H9 (cell line): ENCODE measurements at regions not wholly inside any gene's neighbourhood (a gene's known extent, or its start where the extent isn't known, plus 50 kb on each side); places are given as distances from the start of the nearest gene placed in this dataset.
"Not testable (repeated sequence)": the region's sequence is repeated elsewhere in the genome, so short reads cannot be mapped to it uniquely, and the experiment has no call there.

Source experiments
- DNase-seq: peaks from one replicate; pipeline ENCODE4 v3.0.0-alpha.2; 2017
- H2AFZ ChIP-seq: one replicate; pipeline ENCODE4 v1.6.1; 2013; ENCODE audit warnings: mild to moderate bottlenecking, low read length, control low read depth, moderate library complexity
- H2AK5ac ChIP-seq: 2 replicates; pipeline ENCODE4 v1.6.1; 2013; ENCODE audit warnings: low read length, control low read depth, mixed read lengths; ENCODE audit not compliant: insufficient read length
- H2BK120ac ChIP-seq: one replicate; pipeline ENCODE4 v1.6.1; 2013; ENCODE audit warnings: low read depth, mild to moderate bottlenecking, low read length, control low read depth, inconsistent platforms; ENCODE audit not compliant: poor library complexity, severe bottlenecking
- H2BK12ac ChIP-seq: 2 replicates; pipeline ENCODE4 v1.6.1; 2013; ENCODE audit warnings: low read length, control low read depth, mixed read lengths, low read depth; ENCODE audit not compliant: insufficient read length
- H2BK15ac ChIP-seq: 2 replicates; pipeline ENCODE4 v1.6.1; 2013; ENCODE audit warnings: low read depth, low read length, control low read depth
- H2BK20ac ChIP-seq: one replicate; pipeline ENCODE4 v1.6.1; 2013; ENCODE audit warnings: low read depth, mild to moderate bottlenecking, low read length, control low read depth, inconsistent platforms; ENCODE audit not compliant: poor library complexity, severe bottlenecking
- H2BK5ac ChIP-seq: 2 replicates; pipeline ENCODE4 v1.6.1; 2013; ENCODE audit warnings: low read length, control low read depth, mixed read lengths; ENCODE audit not compliant: insufficient read length
- H3K14ac ChIP-seq: 2 replicates; pipeline ENCODE4 v1.6.1; 2013; ENCODE audit warnings: low read length, control low read depth; ENCODE audit not compliant: insufficient read depth
- H3K18ac ChIP-seq: 2 replicates; pipeline ENCODE4 v1.6.1; 2013; ENCODE audit warnings: low read depth, mild to moderate bottlenecking, mixed read lengths, low read length, control low read depth; ENCODE audit not compliant: insufficient read length
- H3K23ac ChIP-seq: 2 replicates; pipeline ENCODE4 v1.6.1; 2013; ENCODE audit warnings: low read length, control low read depth, mixed read lengths, low read depth; ENCODE audit not compliant: insufficient read length
- H3K23me2 ChIP-seq: 2 replicates; pipeline ENCODE4 v1.6.1; 2013; ENCODE audit warnings: low read depth, mild to moderate bottlenecking, mixed read lengths, low read length, control low read depth; ENCODE audit not compliant: insufficient read length, poor library complexity, severe bottlenecking
- H3K27ac ChIP-seq: 2 replicates; pipeline ENCODE4 v1.5.1; 2013; ENCODE audit warnings: low read length, control low read depth, mixed read lengths, low read depth; ENCODE audit not compliant: insufficient read length
- H3K27me3 ChIP-seq: 2 replicates; pipeline ENCODE4 v1.6.1; 2013; ENCODE audit warnings: low read length, control low read depth, inconsistent platforms; ENCODE audit not compliant: insufficient read depth
- H3K4ac ChIP-seq: 2 replicates; pipeline ENCODE4 v1.6.1; 2013; ENCODE audit warnings: low read depth, mild to moderate bottlenecking, control low read depth, inconsistent platforms, low read length, moderate library complexity
- H3K4me1 ChIP-seq: 2 replicates; pipeline ENCODE4 v1.6.1; 2013; ENCODE audit warnings: low read length, control low read depth, inconsistent platforms; ENCODE audit not compliant: insufficient read depth
- H3K4me2 ChIP-seq: 2 replicates; pipeline ENCODE4 v1.6.1; 2013; ENCODE audit warnings: low read length, control low read depth, mixed read lengths; ENCODE audit not compliant: insufficient read length, insufficient read depth
- H3K56ac ChIP-seq: 2 replicates; pipeline ENCODE4 v1.6.1; 2013; ENCODE audit warnings: low read depth, mild to moderate bottlenecking, mixed read lengths, low read length, control low read depth; ENCODE audit not compliant: insufficient read length
- H3K79me1 ChIP-seq: 2 replicates; pipeline ENCODE4 v1.6.1; 2013; ENCODE audit warnings: low read depth, mild to moderate bottlenecking, moderate library complexity, low read length, control low read depth, inconsistent platforms; ENCODE audit not compliant: insufficient read depth, poor library complexity, severe bottlenecking
- H3K79me2 ChIP-seq: 2 replicates; pipeline ENCODE4 v1.6.1; 2013; ENCODE audit warnings: low read length, control low read depth, inconsistent platforms; ENCODE audit not compliant: insufficient read depth
- H3K9ac ChIP-seq: 2 replicates; pipeline ENCODE4 v1.6.1; 2013; ENCODE audit warnings: low read length, control low read depth, mixed read lengths; ENCODE audit not compliant: insufficient read length; ENCODE audit errors: extremely low read depth
- H3K9me3 ChIP-seq: one replicate; pipeline ENCODE4 v1.6.1; 2013; ENCODE audit warnings: low read depth, low read length, inconsistent platforms; ENCODE audit not compliant: control insufficient read depth
- H3T11ph ChIP-seq: one replicate; pipeline ENCODE4 v1.6.1; 2013; ENCODE audit warnings: mild to moderate bottlenecking, low read length, control low read depth, inconsistent platforms
- H4K20me1 ChIP-seq: one replicate; pipeline ENCODE4 v1.6.1; 2013; ENCODE audit not compliant: control insufficient read depth, insufficient read length, insufficient read depth
- H4K5ac ChIP-seq: 2 replicates; pipeline ENCODE4 v1.6.1; 2013; ENCODE audit warnings: low read depth, mild to moderate bottlenecking, mixed read lengths, low read length, control low read depth; ENCODE audit not compliant: insufficient read length
- H4K8ac ChIP-seq: replicated peaks from 2 replicates; pipeline ENCODE4 v1.6.1; 2013; ENCODE audit warnings: low read length, control low read depth, mixed read lengths, low read depth; ENCODE audit not compliant: insufficient read length
- H4K91ac ChIP-seq: 2 replicates; pipeline ENCODE4 v1.6.1; 2013; ENCODE audit warnings: low read depth, mild to moderate bottlenecking, moderate library complexity, mixed read lengths, low read length, control low read depth; ENCODE audit not compliant: insufficient read length
- H3K27ac Mint-ChIP-seq, 3 experiments: 2 replicates in 2 of 3; 3 replicates in 1 of 3; pipeline ENCODE4 v1.8.0; 2020 to 2021; ENCODE audit warnings: mixed read lengths in 3 of 3, mild to moderate bottlenecking in 1 of 3, moderate library complexity in 1 of 3
- H3K27me3 Mint-ChIP-seq: 2 replicates; pipeline ENCODE4 v1.8.0; 2021; ENCODE audit warnings: low read depth, mild to moderate bottlenecking, moderate library complexity, mixed read lengths
- H3K36me3 Mint-ChIP-seq, 3 experiments: 2 replicates in 2 of 3; 3 replicates in 1 of 3; pipeline ENCODE4 v1.8.0; 2020 to 2021; ENCODE audit warnings: low read depth in 3 of 3, mixed read lengths in 3 of 3; ENCODE audit not compliant: insufficient read depth in 1 of 3
- H3K4me1 Mint-ChIP-seq, 2 experiments: 2 replicates each; pipeline ENCODE4 v1.8.0; 2020; ENCODE audit warnings: mixed read lengths in 2 of 2
- H3K4me3 Mint-ChIP-seq, 2 experiments: 2 replicates in 1 of 2; 3 replicates in 1 of 2; pipeline ENCODE4 v1.8.0; 2020 to 2021; ENCODE audit warnings: mild to moderate bottlenecking in 2 of 2, mixed read lengths in 2 of 2, moderate library complexity in 1 of 2
- H3K9me3 Mint-ChIP-seq, 2 experiments: 2 replicates in 1 of 2; 3 replicates in 1 of 2; pipeline ENCODE4 v1.8.0; 2020; ENCODE audit warnings: mild to moderate bottlenecking in 2 of 2, mixed read lengths in 2 of 2, moderate library complexity in 1 of 2
- WGBS: extraction: QIAGEN DNeasy Blood & Tissue Kit; methylation state at CpG from one replicate; pipeline ENCODE4 v1.1.7; 2013; ENCODE audit warnings: missing lambda C conversion rate, low lambda C conversion rate, mixed read lengths; ENCODE audit not compliant: insufficient read length; ENCODE audit errors: extremely low coverage; 5-methylcytosine and 5-hydroxymethylcytosine counted together
- TF ChIP-seq, protein P1 (sequence below): fragments of 200-600 bp; sonication (generic); conservative IDR thresholded peaks from 3 replicates; pipeline ENCODE4 v1.8.0; 2021; ENCODE audit warnings: antibody characterized with exemption, mild to moderate bottlenecking

GRCh38 chr5:17415321-17415758, 82.7 kb upstream of the TAF11L2 start:
- Histone ChIP-seq H4K5ac (no peak overlapping the region), H2BK12ac (no peak overlapping the region), H4K91ac (no peak overlapping the region), H4K8ac (no peak overlapping the region), H2BK15ac (no peak overlapping the region), H2BK120ac (no peak overlapping the region), H2BK5ac (no peak overlapping the region), H3K79me2 (no peaks in the 10 kb centered on the region), H3K9me3 (no peaks in the 10 kb centered on the region), H3K14ac (no peak overlapping the region), H3K23me2 (no peaks in the 10 kb centered on the region), H3K23ac (no peak overlapping the region), H2AFZ (no peak overlapping the region), H3K79me1 (no peaks in the 10 kb centered on the region), H3K27ac (no peak overlapping the region), H4K20me1 (no peaks in the 10 kb centered on the region), H3T11ph (no peak overlapping the region), H3K4ac (no peak overlapping the region), H2AK5ac (no peak overlapping the region), H3K4me2 (no peak overlapping the region), H3K9ac (no peak overlapping the region), H3K27me3 (no peaks in the 10 kb centered on the region; the same call in 1 of the 2 replicates), H3K4me1 (peaks cover 5% of the 10 kb centered on the region; the same call in 1 of the 2 replicates), H3K56ac (no peak overlapping the region), H2BK20ac (no peak overlapping the region), H3K18ac (no peak overlapping the region)
- WGBS = no CpG with 5 or more reads among the region's 13 CpGs
- H3K27me3 Mint-ChIP-seq = peaks cover 8% of the 10 kb centered on the region
- H3K9me3 Mint-ChIP-seq = peaks cover 2 to 4% of the 10 kb centered on the region in 2 experiments; a peak in 2 of 5 replicates
- H3K27ac Mint-ChIP-seq = peak overlapping the region; percentile 13 to 83 (median 24); a peak in 6 of 7 replicates
- peaks cover 40 to 49% of the 10 kb centered on the region in 2 experiments for H3K4me1 Mint-ChIP-seq
- H3K4me3 Mint-ChIP-seq = peak overlapping the region in 1 of 2 experiments; percentile 23; a peak in 3 of 5 replicates
- DNase-seq = peak; percentile 70
- TF ChIP-seq, protein P1, sequence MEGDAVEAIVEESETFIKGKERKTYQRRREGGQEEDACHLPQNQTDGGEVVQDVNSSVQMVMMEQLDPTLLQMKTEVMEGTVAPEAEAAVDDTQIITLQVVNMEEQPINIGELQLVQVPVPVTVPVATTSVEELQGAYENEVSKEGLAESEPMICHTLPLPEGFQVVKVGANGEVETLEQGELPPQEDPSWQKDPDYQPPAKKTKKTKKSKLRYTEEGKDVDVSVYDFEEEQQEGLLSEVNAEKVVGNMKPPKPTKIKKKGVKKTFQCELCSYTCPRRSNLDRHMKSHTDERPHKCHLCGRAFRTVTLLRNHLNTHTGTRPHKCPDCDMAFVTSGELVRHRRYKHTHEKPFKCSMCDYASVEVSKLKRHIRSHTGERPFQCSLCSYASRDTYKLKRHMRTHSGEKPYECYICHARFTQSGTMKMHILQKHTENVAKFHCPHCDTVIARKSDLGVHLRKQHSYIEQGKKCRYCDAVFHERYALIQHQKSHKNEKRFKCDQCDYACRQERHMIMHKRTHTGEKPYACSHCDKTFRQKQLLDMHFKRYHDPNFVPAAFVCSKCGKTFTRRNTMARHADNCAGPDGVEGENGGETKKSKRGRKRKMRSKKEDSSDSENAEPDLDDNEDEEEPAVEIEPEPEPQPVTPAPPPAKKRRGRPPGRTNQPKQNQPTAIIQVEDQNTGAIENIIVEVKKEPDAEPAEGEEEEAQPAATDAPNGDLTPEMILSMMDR = no peak
- peaks cover 0 to 2% (median 0%) of the 10 kb centered on the region in 3 experiments; a peak in 2 of 7 replicates for H3K36me3 Mint-ChIP-seq

DNA sequence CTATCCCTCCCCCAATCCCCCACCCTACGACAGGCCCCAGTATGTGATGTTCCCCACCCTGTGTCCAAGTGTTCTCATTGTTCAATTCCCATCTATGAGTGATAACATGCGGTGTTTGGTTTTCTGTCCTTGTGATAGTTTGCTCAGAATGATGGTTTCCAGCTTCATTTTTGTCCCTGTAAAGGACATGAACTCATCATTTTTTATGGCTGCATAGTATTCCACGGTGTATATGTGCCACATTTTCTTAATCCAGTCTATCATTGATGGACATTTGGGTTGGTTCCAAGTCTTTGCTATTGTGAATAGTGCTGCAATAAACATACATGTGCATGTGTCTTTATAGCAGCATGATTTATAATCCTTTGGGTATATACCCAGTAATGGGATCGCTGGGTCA, 81.7 kb upstream of the TAF11L2 start:
- H3K4me2 ChIP-seq, H3K4ac ChIP-seq, H3K36me3 Mint-ChIP-seq, H3K14ac ChIP-seq, H4K8ac ChIP-seq, H3K9me3 Mint-ChIP-seq, H3K9me3 ChIP-seq, H3K79me1 ChIP-seq, H3K56ac ChIP-seq, H3K27me3 ChIP-seq, H3K23ac ChIP-seq, H3K9ac ChIP-seq, H3T11ph ChIP-seq, H4K20me1 ChIP-seq, H3K27ac ChIP-seq, DNase-seq, H3K27me3 Mint-ChIP-seq, H2BK5ac ChIP-seq, H2AK5ac ChIP-seq, H2BK15ac ChIP-seq, H3K27ac Mint-ChIP-seq, H3K4me1 ChIP-seq, H3K18ac ChIP-seq, H3K4me3 Mint-ChIP-seq, H4K5ac ChIP-seq, H3K79me2 ChIP-seq, H2BK12ac ChIP-seq, H3K23me2 ChIP-seq, H2BK20ac ChIP-seq, H2AFZ ChIP-seq, H4K91ac ChIP-seq, H2BK120ac ChIP-seq: not testable (repeated sequence)
- no CpG with 5 or more reads among the region's 4 CpGs for WGBS
- peaks cover 40 to 49% of the 10 kb centered on the region in 2 experiments for H3K4me1 Mint-ChIP-seq
